BJ (cell line): ENCODE measurements at regions not wholly inside any gene's neighbourhood (a gene's known extent, or its start where the extent isn't known, plus 50 kb on each side); places are given as distances from the start of the nearest gene placed in this dataset.

Experiments used
- CTCF ChIA-PET: fragments of 350-600 bp; formaldehyde crosslinking; extraction: SDS; loops from one replicate; lab custom pipeline; 2021; ENCODE audit warnings: antibody characterized with exemption, inconsistent platforms; lab: Yijun Ruan, JAX
- POLR2A ChIA-PET: fragments of 300-600 bp; sonication (Branson Sonifier 250); formaldehyde crosslinking; extraction: SDS; loops from one replicate; lab custom pipeline; 2021; ENCODE audit warnings: antibody characterized with exemption; lab: Charles Lee
- DNase-seq: peaks from one replicate; pipeline ENCODE4 v3.0.0-alpha.2; 2011; ENCODE audit warnings: low read depth
- H3K27me3 ChIP-seq: 2 replicates; pipeline ENCODE4 v1.6.0; 2011; ENCODE audit warnings: low read length; ENCODE audit not compliant: control insufficient read depth, insufficient read depth
- H3K36me3 ChIP-seq: 2 replicates; pipeline ENCODE4 v1.5.1; 2011; ENCODE audit warnings: low read length; ENCODE audit not compliant: control insufficient read depth, insufficient read depth
- H3K4me3 ChIP-seq: 2 replicates; pipeline ENCODE4 v1.5.1; 2011; ENCODE audit warnings: low read depth, mild to moderate bottlenecking, control low read depth, low read length
- TF ChIP-seq, protein P1 (sequence below): IDR thresholded peaks from 2 replicates; pipeline ENCODE4 v1.5.1; 2011; ENCODE audit warnings: low read depth, mild to moderate bottlenecking, control low read depth, inconsistent platforms, low read length, moderate library complexity; ENCODE audit not compliant: insufficient read depth

DNA sequence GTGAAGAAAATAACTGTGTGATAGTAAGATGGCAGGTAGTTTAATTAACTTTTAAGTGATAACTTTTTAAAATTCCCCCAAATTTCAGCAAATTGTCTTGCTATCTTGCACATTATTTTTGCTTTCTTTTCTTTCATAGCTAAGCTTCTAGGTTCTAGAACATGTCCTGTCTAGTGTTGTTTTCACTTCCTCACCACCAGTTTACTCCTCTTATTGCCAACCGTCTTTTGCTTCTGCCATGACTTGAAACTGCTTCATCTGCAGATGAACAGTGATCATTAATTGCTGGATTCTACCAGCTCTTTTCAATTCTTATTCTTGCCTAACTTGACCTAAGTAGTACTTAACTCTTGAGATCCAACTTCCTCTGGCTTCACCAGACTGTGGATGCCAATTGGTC lies 137.8 kb downstream of the CENPW start:
- TF ChIP-seq, protein P1, sequence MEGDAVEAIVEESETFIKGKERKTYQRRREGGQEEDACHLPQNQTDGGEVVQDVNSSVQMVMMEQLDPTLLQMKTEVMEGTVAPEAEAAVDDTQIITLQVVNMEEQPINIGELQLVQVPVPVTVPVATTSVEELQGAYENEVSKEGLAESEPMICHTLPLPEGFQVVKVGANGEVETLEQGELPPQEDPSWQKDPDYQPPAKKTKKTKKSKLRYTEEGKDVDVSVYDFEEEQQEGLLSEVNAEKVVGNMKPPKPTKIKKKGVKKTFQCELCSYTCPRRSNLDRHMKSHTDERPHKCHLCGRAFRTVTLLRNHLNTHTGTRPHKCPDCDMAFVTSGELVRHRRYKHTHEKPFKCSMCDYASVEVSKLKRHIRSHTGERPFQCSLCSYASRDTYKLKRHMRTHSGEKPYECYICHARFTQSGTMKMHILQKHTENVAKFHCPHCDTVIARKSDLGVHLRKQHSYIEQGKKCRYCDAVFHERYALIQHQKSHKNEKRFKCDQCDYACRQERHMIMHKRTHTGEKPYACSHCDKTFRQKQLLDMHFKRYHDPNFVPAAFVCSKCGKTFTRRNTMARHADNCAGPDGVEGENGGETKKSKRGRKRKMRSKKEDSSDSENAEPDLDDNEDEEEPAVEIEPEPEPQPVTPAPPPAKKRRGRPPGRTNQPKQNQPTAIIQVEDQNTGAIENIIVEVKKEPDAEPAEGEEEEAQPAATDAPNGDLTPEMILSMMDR = no peak
- CTCF ChIA-PET = no interaction called here
- H3K36me3 ChIP-seq = no peaks in the 10 kb centered on the region
- H3K27me3 ChIP-seq = no peaks in the 10 kb centered on the region
- no peak overlapping the region for H3K4me3 ChIP-seq
- POLR2A ChIA-PET = no interaction called here
- no peak for DNase-seq

DNA sequence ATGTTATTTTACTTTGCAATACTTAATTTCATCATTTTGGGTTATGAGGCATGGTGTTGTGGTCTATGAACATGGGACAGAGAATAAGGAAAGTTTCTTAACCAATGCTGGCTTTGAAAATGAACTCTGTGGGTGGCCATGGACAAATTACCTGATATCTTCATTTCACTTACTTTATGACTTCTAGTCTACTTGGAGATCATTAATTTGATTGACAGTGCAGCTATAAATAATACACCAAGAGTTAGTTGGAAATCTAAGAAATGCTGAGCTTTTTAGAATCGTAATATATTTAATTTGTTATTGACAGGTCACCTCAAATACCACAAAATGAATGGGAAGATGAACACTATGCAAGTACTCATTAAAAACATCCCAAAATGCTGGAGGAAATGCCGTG lies 140.4 kb downstream of the CENPW start:
- DNase-seq = no peak
- ChIA-PET CTCF (no interaction called here), POLR2A (no interaction called here)
- TF ChIP-seq, protein P1 = no peak
- Histone ChIP-seq H3K27me3 (no peaks in the 10 kb centered on the region), H3K4me3 (no peak overlapping the region), H3K36me3 (no peaks in the 10 kb centered on the region)

DNA sequence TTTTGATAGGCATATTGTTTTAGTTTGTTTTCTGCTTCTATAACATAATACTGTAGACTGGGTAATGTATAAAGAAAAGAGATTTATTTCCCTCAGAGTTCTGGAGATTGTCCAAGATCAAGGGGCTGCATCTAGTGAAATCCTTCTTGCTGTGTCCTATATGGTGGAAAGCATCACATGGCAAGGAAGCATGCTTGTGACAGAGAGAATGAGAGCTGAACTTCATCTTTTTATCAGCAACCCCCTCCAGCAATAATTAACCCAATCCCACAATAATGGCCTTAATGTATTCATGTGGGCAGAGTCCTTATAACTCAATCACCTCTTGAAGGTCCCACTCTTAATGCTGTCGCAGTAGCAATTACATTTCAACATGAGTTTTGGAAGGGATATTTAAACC lies 141.4 kb downstream of the CENPW start:
- ChIA-PET CTCF (no interaction called here), POLR2A (no interaction called here)
- Histone ChIP-seq H3K36me3 (no peaks in the 10 kb centered on the region), H3K4me3 (no peak overlapping the region), H3K27me3 (no peaks in the 10 kb centered on the region)
- TF ChIP-seq, protein P1 = no peak
- no peak for DNase-seq

DNA sequence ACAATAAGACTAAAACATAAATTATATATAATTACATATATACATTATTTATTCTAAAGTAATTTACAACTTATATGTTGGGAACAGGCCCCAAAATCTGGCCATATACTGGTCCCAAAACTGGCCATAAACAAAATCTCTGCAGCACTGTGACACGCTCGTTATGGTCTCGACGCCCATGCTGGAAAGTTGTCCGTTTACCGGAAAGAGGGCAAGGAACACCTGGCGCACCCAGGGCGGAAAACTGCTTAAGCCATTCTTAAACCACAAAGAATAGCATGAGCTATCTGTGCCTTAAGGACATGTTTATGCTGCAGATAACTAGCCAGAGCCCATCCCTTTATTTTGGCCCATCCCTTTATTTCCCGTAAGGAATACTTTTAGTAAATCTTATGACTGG lies 164.9 kb downstream of the CENPW start:
- H3K4me3 ChIP-seq = no peak overlapping the region
- ChIA-PET POLR2A (no interaction called here), CTCF (no interaction called here)
- no peaks in the 10 kb centered on the region for H3K27me3 ChIP-seq
- no peaks in the 10 kb centered on the region for H3K36me3 ChIP-seq
- TF ChIP-seq, protein P1 = no peak
- DNase-seq = no peak

GRCh38 chr6:126513198-126513597 lies 173.3 kb downstream of the CENPW start:
- ChIA-PET POLR2A (no interaction called here), CTCF (interaction anchor here (1.2 kb wide), 1 partner anchor 37 kb away, joined by 3 read pairs; no protein-coding TSS in a partner anchor)
- no peaks in the 10 kb centered on the region for H3K27me3 ChIP-seq
- H3K36me3 ChIP-seq = no peaks in the 10 kb centered on the region
- H3K4me3 ChIP-seq = no peak overlapping the region
- TF ChIP-seq, protein P1 = no peak
- DNase-seq = no peak
